Lower lobe of right lung (tissue), 2 donors: ENCODE measurements at regions not wholly inside any gene's neighbourhood (a gene's known extent, or its start where the extent isn't known, plus 50 kb on each side); places are given as distances from the start of the nearest gene placed in this dataset.

Experiments
- ATAC-seq, 2 donors: fragments of 200-7000 bp; cut with Tn5 transposase; one replicate each; pipeline ENCODE4 v1.9.1; 2020 to 2022; ENCODE audit warnings: mild to moderate bottlenecking in 2 of 2, moderate library complexity in 2 of 2
- DNase-seq: peaks from one replicate; pipeline ENCODE4 v3.0.0-alpha.2; 2020
- H3K27ac ChIP-seq: fragments of 200-600 bp; one replicate; pipeline ENCODE4 v1.8.0; 2022
- H3K27me3 ChIP-seq: fragments of 200-600 bp; one replicate; pipeline ENCODE4 v1.8.0; 2022; ENCODE audit warnings: low read depth
- H3K36me3 ChIP-seq: fragments of 200-600 bp; one replicate; pipeline ENCODE4 v1.8.0; 2022; ENCODE audit warnings: mild to moderate bottlenecking
- H3K4me1 ChIP-seq: fragments of 200-600 bp; one replicate; pipeline ENCODE4 v1.8.0; 2022
- H3K4me3 ChIP-seq: fragments of 200-600 bp; one replicate; pipeline ENCODE4 v1.8.0; 2022; ENCODE audit warnings: mild to moderate bottlenecking
- H3K9me3 ChIP-seq: fragments of 200-600 bp; one replicate; pipeline ENCODE4 v1.8.0; 2022
- intact Hi-C: fragments of 100-400 bp; cut with DNase I; formaldehyde crosslinking; loops from one replicate; pipeline ENCODE4 v1.11.0; 2022
- TF ChIP-seq, protein P1 (sequence below): fragments of 200-600 bp; IDR thresholded peaks from one replicate; pipeline ENCODE4 v1.8.0; 2022; ENCODE audit warnings: antibody characterized with exemption, mild to moderate bottlenecking
- donor health status: DM: no; HTN: yes; CAD: no; lungs with severe emphysema.

DNA sequence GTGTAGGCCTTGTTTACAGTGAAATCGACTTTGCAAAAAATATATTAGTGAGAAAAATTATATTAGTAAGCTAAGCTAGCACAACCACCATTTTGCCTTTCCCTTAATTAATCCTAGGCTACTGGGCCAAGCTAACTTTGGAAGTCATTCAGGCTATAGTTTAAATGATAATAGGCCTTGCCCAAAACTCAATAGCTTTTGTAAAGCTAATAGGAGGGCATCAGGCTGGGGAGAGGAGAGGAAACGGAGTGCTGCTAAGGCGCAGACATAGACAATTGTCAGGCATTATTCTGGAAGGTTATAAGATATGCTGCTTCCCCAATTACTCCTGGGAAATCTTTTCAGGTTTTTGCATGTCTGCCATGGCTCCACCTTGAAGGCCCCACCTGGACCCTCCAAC, 1286.0 kb downstream of the NSUN3 start:
- Histone ChIP-seq H3K9me3 (no peaks in the 10 kb centered on the region), H3K27ac (no peak overlapping the region), H3K36me3 (no peaks in the 10 kb centered on the region), H3K4me1 (no peaks in the 10 kb centered on the region), H3K4me3 (no peak overlapping the region), H3K27me3 (no peaks in the 10 kb centered on the region)
- DNase-seq, result no peak
- ATAC-seq, result no peak
- TF ChIP-seq, protein P1, sequence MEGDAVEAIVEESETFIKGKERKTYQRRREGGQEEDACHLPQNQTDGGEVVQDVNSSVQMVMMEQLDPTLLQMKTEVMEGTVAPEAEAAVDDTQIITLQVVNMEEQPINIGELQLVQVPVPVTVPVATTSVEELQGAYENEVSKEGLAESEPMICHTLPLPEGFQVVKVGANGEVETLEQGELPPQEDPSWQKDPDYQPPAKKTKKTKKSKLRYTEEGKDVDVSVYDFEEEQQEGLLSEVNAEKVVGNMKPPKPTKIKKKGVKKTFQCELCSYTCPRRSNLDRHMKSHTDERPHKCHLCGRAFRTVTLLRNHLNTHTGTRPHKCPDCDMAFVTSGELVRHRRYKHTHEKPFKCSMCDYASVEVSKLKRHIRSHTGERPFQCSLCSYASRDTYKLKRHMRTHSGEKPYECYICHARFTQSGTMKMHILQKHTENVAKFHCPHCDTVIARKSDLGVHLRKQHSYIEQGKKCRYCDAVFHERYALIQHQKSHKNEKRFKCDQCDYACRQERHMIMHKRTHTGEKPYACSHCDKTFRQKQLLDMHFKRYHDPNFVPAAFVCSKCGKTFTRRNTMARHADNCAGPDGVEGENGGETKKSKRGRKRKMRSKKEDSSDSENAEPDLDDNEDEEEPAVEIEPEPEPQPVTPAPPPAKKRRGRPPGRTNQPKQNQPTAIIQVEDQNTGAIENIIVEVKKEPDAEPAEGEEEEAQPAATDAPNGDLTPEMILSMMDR, result no peak
- intact Hi-C loops, result no loop called here

DNA sequence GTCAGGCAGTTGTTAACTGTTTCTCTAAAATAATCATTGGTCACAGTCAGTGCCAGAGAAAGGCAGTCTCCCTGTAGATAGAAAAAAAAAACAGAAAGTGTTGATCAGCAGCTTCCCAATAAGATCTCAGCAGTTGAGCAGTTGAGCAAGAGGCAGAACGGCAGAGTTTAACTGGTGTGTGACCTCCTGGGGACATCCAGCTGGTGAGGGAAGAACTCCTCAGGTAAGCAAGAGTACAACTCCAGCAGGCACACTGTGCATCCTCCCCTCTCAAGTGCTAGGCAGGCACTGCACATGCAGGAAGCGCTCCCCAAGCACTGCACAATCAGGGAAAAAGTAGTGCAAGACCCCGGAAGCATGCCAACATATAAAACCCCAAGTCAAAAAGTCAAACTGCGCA, 1287.2 kb downstream of the NSUN3 start:
- no peaks in the 10 kb centered on the region for H3K9me3 ChIP-seq
- H3K4me1 ChIP-seq, result no peaks in the 10 kb centered on the region
- TF ChIP-seq, protein P1, result no peak
- intact Hi-C loops, result no loop called here
- no peaks in the 10 kb centered on the region for H3K27me3 ChIP-seq
- no peaks in the 10 kb centered on the region for H3K36me3 ChIP-seq
- ATAC-seq (peak; percentile 23 to 28), DNase-seq (no peak)
- H3K4me3 ChIP-seq, result no peak overlapping the region
- no peak overlapping the region for H3K27ac ChIP-seq

DNA sequence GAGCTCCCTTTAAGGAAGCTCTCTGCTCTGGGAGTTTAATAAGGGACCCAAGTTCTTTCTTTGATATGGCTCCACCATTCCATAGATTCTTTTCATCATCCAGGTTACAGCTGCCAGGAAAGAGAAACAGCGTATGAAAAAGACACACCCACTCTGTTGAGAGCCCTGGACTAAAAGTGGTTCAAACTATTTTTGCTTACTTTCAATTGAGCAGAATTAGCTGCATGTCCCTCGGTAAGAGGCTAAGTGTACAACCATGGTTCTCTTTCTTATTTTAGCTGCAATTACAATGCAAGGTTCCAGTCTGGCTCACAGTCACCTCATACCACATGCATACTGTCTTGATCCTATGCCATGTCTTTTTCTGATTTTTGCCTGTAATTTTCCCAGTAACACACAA, 1288.3 kb downstream of the NSUN3 start:
- TF ChIP-seq, protein P1, result no peak
- H3K36me3 ChIP-seq, result no peaks in the 10 kb centered on the region
- H3K4me1 ChIP-seq, result no peaks in the 10 kb centered on the region
- H3K4me3 ChIP-seq, result no peak overlapping the region
- H3K27me3 ChIP-seq, result no peaks in the 10 kb centered on the region
- DNase-seq (no peak), ATAC-seq (peak in 1 of 2 donors; percentile 49)
- H3K27ac ChIP-seq, result no peak overlapping the region
- no peaks in the 10 kb centered on the region for H3K9me3 ChIP-seq
- intact Hi-C loops, result no loop called here

DNA sequence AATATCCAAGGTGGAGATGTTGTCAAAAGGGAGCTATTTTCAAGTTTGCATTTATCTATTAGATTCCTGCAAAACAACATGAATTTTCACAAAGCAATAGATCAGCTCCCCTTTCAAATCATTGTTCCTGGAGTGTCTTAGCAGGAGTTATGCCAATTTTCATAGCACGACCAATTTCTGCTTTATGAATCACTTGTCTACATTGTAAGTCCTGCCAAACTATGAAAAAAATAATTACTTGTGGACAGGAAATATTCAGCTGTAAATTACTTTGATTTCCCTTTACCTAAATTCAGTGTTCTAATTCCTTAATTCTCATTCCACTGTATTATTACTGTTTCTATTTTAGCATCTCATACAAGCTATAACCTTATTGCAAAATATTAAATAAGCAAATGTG, 1289.6 kb downstream of the NSUN3 start:
- no peaks in the 10 kb centered on the region for H3K36me3 ChIP-seq
- no peak for DNase-seq
- no peak for ATAC-seq
- no peaks in the 10 kb centered on the region for H3K27me3 ChIP-seq
- TF ChIP-seq, protein P1, result no peak
- intact Hi-C loops, result no loop called here
- no peak overlapping the region for H3K27ac ChIP-seq
- H3K4me3 ChIP-seq, result no peak overlapping the region
- H3K9me3 ChIP-seq, result no peaks in the 10 kb centered on the region
- no peaks in the 10 kb centered on the region for H3K4me1 ChIP-seq

DNA sequence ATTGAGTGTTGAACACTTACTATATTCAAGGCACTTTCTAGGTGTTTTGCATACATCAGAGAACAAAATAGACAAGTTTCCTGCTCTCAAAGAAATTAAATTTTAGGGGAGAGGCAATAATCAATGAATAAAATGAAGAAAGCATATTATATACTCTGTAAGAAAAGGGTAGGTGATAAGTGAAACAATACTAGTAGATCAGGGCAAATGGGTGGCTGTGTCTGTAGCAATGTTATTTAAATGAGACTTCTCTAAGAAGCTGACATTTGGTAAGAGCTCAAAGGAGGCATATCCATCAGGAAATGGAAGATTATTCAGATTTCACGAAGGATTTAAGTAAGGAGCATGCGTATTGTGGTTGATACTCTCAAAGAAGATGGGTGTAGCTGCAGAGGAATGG, 1291.6 kb downstream of the NSUN3 start:
- Histone ChIP-seq H3K4me1 (no peaks in the 10 kb centered on the region), H3K4me3 (no peak overlapping the region), H3K27ac (no peak overlapping the region), H3K27me3 (no peaks in the 10 kb centered on the region), H3K9me3 (no peaks in the 10 kb centered on the region), H3K36me3 (no peaks in the 10 kb centered on the region)
- intact Hi-C loops, result no loop called here
- TF ChIP-seq, protein P1, result no peak
- ATAC-seq, result no peak
- no peak for DNase-seq
